NB4 (cell line): ENCODE measurements at regions not wholly inside any gene's neighbourhood (a gene's known extent, or its start where the extent isn't known, plus 50 kb on each side); places are given as distances from the start of the nearest gene placed in this dataset.

Experiments
- POLR2A ChIP-seq: IDR thresholded peaks from 2 replicates; pipeline ENCODE4 v1.6.1; 2011; ENCODE audit warnings: mild to moderate bottlenecking; ENCODE audit not compliant: insufficient read length; ENCODE audit errors: extremely low read depth
- TF ChIP-seq, protein P1 (sequence below): IDR thresholded peaks from one replicate; pipeline ENCODE4 v1.5.1; 2012; ENCODE audit warnings: low read depth, low read length

DNA sequence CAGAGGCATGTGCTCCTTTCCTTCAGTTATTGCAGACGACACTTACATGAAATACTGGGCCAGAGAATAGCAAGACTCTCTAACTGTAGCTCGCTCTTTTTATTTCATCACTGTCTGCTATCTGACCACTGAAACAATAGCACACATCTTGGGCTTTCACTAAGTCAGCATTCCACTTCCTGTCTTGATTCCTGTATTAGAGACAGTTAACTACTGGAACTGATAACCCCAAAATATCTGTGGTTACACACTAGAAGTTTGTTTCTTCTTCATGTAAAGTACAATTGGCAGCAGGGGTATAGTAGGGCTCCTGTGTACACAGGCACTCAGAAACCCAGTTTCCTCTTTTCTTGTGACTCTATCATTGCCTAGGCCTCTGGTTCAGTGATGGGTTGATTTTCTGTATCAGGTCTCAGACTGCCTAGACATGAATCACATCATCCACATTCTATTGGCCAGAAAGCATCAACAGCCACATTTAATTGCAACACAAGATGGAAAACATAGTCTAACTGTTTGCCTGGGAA, 230.2 kb upstream of the CD96 start:
- TF ChIP-seq, protein P1, sequence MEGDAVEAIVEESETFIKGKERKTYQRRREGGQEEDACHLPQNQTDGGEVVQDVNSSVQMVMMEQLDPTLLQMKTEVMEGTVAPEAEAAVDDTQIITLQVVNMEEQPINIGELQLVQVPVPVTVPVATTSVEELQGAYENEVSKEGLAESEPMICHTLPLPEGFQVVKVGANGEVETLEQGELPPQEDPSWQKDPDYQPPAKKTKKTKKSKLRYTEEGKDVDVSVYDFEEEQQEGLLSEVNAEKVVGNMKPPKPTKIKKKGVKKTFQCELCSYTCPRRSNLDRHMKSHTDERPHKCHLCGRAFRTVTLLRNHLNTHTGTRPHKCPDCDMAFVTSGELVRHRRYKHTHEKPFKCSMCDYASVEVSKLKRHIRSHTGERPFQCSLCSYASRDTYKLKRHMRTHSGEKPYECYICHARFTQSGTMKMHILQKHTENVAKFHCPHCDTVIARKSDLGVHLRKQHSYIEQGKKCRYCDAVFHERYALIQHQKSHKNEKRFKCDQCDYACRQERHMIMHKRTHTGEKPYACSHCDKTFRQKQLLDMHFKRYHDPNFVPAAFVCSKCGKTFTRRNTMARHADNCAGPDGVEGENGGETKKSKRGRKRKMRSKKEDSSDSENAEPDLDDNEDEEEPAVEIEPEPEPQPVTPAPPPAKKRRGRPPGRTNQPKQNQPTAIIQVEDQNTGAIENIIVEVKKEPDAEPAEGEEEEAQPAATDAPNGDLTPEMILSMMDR: no peak
- no peak for TF ChIP-seq POLR2A
